ENCODE measurements at regions not wholly inside any gene's neighbourhood (a gene's known extent, or its start where the extent isn't known, plus 50 kb on each side); places are given as distances from the start of the nearest gene placed in this dataset.

DNA sequence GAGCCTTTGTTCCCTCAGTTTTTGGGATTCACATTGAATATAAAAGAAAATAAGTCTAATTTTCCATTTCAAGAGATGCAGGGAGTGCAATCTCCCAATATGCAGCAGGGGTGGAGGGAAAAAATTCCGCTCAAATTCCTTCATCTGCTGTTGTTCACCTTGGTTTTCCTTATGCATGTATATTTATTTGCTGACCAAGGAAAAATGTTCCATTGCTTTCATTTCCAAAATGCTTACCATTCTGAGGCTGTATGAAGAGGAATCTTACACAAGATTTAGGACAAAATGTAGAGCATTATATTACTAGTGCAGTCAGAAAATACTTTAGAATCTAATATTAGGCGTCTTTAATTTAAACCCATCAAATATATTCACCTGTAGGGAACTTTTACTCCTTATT, 863.9 kb downstream of the EPHA3 start:
- Mint-ChIP-seq H3K9me3 (peaks cover 15 to 22% of the 10 kb centered on the region in 2 donors), H3K27ac (no peak overlapping the region), H3K4me3 (no peak overlapping the region), H3K4me1 (no peaks in the 10 kb centered on the region), H3K27me3 (no peaks in the 10 kb centered on the region)
- no peak for DNase-seq
- ATAC-seq, result no peak

DNA sequence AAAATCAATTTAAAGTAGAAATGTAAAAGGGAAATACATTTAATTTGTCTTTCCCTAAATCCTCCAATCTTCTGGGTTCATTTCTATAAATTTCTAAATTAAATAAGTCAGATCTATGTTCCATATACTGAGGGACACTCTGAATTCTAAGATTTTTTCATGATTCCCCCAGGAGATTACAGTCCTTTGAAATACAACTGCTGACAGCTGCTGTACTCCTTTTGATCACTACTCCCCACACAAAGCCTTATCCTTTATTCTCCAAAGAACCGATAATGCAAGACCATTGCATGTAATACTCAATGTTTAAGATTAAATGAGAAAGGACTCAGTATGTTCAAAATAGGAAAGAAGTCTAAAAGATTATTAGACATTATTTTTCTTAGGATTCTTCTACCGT, 865.7 kb downstream of the EPHA3 start:
- Mint-ChIP-seq H3K4me3 (no peak overlapping the region), H3K27me3 (no peaks in the 10 kb centered on the region), H3K27ac (no peak overlapping the region), H3K4me1 (no peaks in the 10 kb centered on the region), H3K9me3 (peaks cover 10 to 16% of the 10 kb centered on the region in 2 donors)
- ATAC-seq (no peak), DNase-seq (no peak)

DNA sequence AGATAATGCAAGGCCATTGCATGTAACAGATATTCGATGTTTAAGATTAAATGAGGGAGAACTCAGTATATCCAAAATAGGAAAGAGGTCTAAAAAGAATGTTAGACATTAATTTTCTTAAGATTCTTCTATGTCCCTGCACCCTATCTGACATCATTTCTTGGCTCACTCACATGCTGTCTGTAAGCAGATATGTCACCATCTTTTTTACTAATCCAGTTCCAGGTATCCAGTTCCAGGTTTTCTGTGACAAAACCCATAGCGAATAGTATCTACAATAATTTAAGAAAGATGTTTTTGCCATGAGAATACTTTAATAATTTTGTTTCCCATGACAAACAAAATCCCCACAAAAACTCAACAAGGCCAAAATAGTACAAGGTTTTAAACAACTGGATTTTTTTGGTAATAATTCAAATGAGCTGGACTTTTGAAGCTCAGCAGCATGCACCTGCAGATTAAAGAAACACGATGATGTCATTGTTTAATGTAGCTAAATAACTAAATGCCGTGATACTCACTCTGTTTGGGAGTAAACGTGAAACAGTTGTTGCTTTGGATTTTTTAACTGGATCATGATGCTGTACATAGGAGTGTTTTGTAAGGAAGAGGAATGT, 867.6 kb downstream of the EPHA3 start:
- no peak for DNase-seq
- Mint-ChIP-seq H3K9me3 (peaks cover 9 to 14% of the 10 kb centered on the region in 2 donors), H3K4me1 (no peaks in the 10 kb centered on the region), H3K27ac (no peak overlapping the region), H3K27me3 (no peaks in the 10 kb centered on the region), H3K4me3 (no peak overlapping the region)
- ATAC-seq, result no peak

DNA sequence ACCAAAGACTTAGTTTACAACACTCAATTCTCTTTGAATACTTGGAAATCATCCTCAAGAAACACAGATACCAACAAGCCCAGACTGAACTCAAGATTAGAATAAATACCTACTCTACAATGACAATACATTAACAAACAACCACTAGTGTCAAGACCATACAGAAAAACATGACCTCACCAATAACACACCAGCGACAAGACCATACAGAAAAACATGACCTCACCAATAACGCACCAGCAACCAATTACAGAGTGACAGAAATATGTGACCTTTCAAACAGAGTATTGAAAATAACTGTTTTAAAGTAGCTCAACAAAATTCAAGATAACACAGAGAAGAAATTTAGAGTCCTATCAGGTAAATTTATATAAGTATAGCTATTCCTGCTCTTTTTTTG, 876.0 kb downstream of the EPHA3 start:
- H3K4me1 Mint-ChIP-seq, result no peaks in the 10 kb centered on the region
- H3K4me3 Mint-ChIP-seq, result no peak overlapping the region
- DNase-seq (no peak), ATAC-seq (no peak)
- no peaks in the 10 kb centered on the region for H3K27me3 Mint-ChIP-seq
- no peak overlapping the region for H3K27ac Mint-ChIP-seq
- peaks cover 32 to 38% of the 10 kb centered on the region in 2 donors for H3K9me3 Mint-ChIP-seq

DNA sequence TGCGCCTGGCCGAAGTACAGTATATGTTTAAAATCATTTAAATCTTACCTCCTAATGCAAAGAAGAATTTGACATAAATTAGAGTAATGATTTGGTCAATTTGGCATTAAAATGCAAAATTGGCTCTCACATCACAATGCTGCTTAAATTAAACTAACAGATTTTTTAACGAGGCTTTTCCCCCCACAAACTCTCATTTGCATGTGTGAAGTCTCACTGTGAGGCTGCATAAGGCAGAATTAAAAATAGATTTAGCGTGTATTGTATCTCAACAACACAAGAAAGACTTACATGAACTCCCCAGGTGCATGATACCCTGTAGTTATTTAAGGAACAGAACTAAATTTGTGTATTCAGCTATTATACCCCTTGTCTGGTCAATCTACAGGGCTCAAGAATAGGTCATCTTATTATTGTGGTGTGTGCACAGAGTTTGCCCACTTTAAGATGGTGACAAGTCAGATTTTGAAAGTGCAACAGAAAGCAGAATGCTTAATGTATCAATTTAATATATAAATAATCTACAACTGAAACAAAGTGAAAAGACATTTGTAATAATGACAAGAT, 897.9 kb downstream of the EPHA3 start:
- no peak for ATAC-seq
- Mint-ChIP-seq H3K9me3 (peaks cover 9 to 23% of the 10 kb centered on the region in 2 donors), H3K4me3 (no peak overlapping the region), H3K27me3 (no peaks in the 10 kb centered on the region), H3K4me1 (no peaks in the 10 kb centered on the region), H3K27ac (no peak overlapping the region)
- no peak for DNase-seq

DNA sequence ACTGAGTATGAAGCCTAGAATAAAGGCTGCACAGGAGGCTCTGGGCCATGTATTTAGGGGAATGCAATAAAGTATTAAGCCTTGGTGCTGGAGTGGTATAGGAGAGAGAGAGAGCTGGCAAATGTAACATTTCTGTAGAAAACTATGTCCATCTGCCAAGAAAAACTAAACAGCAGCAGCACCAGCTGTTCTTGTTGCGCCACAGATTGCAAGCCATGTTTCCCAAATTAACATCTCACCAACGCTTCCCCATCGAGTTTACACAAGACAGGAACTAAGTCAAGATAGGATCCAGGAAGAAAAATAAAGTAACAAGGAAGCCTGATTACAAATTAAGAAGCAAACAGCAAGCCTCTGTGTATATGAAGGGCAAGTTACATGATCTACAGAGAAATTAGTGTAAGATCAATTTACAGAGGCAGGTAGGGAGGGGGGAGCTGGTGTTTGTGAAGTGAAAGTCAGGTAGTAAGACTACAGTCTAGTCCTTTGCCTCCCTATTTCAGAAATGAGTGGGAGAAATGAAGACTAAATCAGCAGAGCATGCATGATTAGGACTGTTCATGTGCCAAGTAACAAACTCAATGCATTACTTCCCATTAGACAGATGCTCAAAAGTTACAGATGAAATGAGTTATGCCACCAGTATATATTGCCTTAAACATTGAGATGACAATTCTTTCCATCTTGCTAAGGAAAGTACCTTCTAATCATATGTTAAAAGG, 900.5 kb downstream of the EPHA3 start:
- Mint-ChIP-seq H3K27ac (no peak overlapping the region), H3K9me3 (peaks cover 9 to 24% of the 10 kb centered on the region in 2 donors), H3K4me1 (no peaks in the 10 kb centered on the region), H3K4me3 (no peak overlapping the region), H3K27me3 (no peaks in the 10 kb centered on the region)
- no peak for DNase-seq
- ATAC-seq, result no peak

DNA sequence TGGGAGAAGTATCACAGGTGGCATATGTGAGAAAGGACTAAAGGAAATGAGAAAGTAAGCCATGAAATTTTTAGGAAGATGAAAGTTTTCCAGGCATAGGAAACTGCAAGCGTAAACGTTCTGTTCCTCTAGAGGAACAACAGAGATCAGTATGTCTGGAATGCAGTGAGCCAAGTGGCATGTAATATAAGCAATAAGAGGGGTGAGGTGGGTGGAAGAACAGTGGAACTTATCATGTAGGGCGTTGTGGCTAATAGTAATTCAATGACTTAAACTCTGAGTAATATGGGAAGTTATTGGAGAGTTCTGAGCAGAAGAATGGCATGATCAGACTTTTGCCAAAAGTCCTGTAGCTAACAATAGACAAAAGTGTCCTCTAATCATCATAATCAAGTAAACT, 902.9 kb downstream of the EPHA3 start:
- DNase-seq (no peak), ATAC-seq (no peak)
- peaks cover 9 to 20% of the 10 kb centered on the region in 2 donors for H3K9me3 Mint-ChIP-seq
- no peak overlapping the region for H3K4me3 Mint-ChIP-seq
- H3K27ac Mint-ChIP-seq, result no peak overlapping the region
- H3K27me3 Mint-ChIP-seq, result no peaks in the 10 kb centered on the region
- H3K4me1 Mint-ChIP-seq, result no peaks in the 10 kb centered on the region

DNA sequence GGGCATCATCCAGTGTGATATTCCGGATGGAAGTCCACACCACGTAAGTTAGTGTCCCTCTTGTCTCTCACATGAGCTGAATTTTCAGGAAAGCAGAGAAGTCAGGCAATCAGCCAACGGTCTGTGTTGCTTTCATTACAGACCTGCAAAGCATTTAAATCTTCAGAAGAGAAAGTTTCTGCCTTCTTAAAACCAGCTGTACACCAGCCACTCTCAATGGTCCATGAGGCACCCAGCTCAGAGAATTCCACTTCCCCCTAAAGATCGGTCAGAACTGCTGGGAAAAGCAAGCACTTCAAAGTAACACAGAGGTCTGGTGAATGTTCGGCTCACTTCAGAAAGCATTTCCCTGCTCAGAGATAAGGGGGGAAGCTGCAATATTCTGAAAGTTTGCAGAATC, 903.7 kb downstream of the EPHA3 start:
- DNase-seq (no peak), ATAC-seq (no peak)
- Mint-ChIP-seq H3K27me3 (no peaks in the 10 kb centered on the region), H3K9me3 (peaks cover 9 to 20% of the 10 kb centered on the region in 2 donors), H3K27ac (no peak overlapping the region), H3K4me1 (no peaks in the 10 kb centered on the region), H3K4me3 (no peak overlapping the region)

DNA sequence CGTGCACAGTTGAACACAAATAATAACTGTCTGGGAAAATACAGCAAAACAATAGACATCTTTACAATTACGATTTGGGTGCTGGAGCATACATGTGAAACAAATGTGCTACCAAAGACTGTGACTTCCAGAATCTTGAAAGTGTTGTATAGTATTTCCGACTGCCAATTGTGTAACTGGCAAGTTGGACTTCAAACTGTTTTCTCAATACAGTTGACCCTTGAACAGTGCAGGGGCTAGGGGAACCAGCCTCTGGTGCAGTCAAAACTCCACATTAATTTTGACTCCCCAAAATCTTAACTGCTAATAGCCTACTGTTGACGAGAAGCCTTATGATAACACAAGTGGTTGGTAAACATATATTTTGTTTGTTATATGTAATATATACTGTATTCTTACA, 904.2 kb downstream of the EPHA3 start:
- peaks cover 9 to 20% of the 10 kb centered on the region in 2 donors for H3K9me3 Mint-ChIP-seq
- DNase-seq (no peak), ATAC-seq (no peak)
- no peak overlapping the region for H3K27ac Mint-ChIP-seq
- no peaks in the 10 kb centered on the region for H3K4me1 Mint-ChIP-seq
- no peak overlapping the region for H3K4me3 Mint-ChIP-seq
- no peaks in the 10 kb centered on the region for H3K27me3 Mint-ChIP-seq

DNA sequence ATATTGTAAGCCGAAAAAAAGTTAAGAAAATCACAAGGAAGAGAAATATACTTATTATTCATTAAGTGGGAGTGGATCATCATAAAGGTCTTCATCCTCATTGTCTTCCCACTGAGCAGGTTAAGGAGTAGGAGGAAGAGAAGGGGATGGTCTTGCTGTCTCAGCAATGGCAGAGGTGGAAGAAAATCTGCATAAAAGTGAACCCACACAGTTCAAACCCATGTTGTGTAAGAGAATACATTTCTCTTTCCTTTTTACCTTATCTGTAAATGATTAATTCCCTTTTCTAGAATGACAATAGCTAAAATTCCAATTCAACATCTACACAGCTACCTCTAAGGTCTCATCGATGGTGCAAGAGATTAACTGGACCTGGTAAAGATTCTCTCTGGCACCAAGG, 904.6 kb downstream of the EPHA3 start:
- Mint-ChIP-seq H3K27ac (no peak overlapping the region), H3K9me3 (peaks cover 9 to 19% of the 10 kb centered on the region in 2 donors), H3K27me3 (no peaks in the 10 kb centered on the region), H3K4me3 (no peak overlapping the region), H3K4me1 (no peaks in the 10 kb centered on the region)
- ATAC-seq (no peak), DNase-seq (no peak)

DNA sequence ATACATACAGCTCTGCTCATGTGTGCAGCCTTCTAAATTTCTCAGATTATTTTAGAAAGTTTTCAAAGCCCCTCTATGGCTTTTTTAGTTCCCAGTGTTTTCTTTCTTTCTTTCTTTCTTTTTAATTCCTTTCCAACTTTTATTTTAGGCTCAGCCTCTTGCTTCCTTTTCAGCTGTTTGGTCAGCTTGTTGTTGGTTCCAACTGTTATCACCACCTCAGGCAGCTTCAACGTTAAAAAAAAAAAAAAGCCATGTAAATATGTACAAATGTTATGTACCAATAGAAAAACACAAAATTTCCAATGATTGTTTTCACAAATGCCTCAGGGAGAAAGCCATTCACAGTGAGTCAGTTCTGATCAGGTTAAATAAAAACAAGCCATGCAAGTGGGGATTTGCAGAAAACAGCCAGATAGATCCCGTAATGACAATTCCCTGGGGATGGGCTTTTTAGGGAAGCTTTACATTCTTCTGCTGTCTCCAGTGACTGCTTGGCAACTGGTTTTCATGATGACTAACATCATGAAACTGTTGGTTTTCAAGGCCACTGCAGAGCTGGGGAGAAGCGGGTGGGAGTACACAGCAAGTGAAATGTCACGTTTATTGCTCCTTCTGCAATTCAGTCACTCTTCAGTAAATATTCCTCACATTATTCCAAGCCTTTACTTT, 908.4 kb downstream of the EPHA3 start:
- H3K4me3 Mint-ChIP-seq, result no peak overlapping the region
- H3K9me3 Mint-ChIP-seq, result peaks cover 0 to 7% of the 10 kb centered on the region in 2 donors
- H3K27me3 Mint-ChIP-seq, result no peaks in the 10 kb centered on the region
- H3K4me1 Mint-ChIP-seq, result no peaks in the 10 kb centered on the region
- DNase-seq (no peak), ATAC-seq (no peak)
- H3K27ac Mint-ChIP-seq, result no peak overlapping the region

DNA sequence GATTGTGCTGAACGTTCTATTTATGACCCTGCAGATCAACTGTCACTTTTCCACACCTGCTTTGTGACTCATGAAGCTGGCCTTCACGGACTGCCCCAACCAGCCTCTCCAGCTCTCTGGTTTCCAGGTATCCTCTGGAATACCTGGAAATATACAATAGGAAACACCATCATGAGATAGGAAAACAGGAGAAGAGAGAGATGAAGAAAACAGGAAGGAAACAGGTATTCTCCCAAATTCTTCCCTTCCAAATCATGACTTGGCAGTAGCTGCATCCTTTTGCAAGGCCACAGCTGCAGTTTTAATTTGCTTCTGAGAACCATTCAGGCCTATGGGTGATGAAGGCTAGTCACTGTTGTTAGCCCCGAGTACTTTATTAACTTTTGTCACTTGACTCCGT, 909.1 kb downstream of the EPHA3 start:
- ATAC-seq (no peak), DNase-seq (no peak)
- H3K4me1 Mint-ChIP-seq, result no peaks in the 10 kb centered on the region
- no peak overlapping the region for H3K4me3 Mint-ChIP-seq
- H3K9me3 Mint-ChIP-seq, result peaks cover 0 to 7% of the 10 kb centered on the region in 2 donors
- H3K27ac Mint-ChIP-seq, result no peak overlapping the region
- H3K27me3 Mint-ChIP-seq, result no peaks in the 10 kb centered on the region

DNA sequence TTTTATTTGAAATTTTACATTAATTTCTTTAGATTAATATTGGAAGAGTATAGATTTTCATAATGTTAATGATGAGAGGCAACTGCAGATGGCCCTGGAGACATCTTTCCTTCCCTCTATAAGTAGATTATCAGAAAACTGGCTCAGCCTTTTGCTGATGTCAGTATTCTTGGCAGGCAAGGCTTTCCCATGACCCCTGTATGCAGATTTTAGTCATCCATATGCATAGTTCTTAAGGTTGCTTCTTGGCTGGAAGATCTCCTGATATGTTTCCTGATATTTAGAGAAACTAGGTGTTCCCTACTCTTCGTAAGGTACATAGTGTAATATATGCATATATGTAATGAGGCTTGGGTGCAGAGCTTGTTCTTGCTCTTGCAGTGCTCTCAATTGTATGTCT, 911.4 kb downstream of the EPHA3 start:
- Mint-ChIP-seq H3K4me1 (no peaks in the 10 kb centered on the region), H3K9me3 (peaks cover 0 to 6% of the 10 kb centered on the region in 2 donors), H3K4me3 (no peak overlapping the region), H3K27me3 (no peaks in the 10 kb centered on the region), H3K27ac (no peak overlapping the region)
- DNase-seq (no peak), ATAC-seq (no peak)

DNA sequence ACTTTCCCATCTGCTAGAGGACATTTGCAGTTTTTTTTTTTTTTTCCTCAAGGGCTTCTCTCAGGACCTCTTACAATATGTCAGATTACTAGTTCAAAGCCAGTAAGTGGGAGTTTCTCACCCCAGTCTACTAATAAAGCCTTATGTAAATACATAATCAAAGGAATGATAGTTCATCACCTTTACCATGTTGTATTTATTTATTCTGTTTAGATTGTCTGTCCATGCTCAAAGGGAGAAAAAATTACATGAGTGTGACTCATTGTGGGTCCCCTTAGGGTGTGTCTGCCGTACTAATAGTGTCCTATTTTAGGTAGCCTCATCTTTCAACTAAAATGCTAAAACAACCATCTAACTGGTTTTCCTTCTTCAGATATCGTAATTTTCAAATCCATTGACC, 917.6 kb downstream of the EPHA3 start:
- no peak for ATAC-seq
- no peaks in the 10 kb centered on the region for H3K4me1 Mint-ChIP-seq
- no peak overlapping the region for H3K4me3 Mint-ChIP-seq
- H3K27me3 Mint-ChIP-seq, result no peaks in the 10 kb centered on the region
- no peak for DNase-seq
- no peak overlapping the region for H3K27ac Mint-ChIP-seq
- H3K9me3 Mint-ChIP-seq, result peaks cover 4 to 18% of the 10 kb centered on the region in 2 donors

DNA sequence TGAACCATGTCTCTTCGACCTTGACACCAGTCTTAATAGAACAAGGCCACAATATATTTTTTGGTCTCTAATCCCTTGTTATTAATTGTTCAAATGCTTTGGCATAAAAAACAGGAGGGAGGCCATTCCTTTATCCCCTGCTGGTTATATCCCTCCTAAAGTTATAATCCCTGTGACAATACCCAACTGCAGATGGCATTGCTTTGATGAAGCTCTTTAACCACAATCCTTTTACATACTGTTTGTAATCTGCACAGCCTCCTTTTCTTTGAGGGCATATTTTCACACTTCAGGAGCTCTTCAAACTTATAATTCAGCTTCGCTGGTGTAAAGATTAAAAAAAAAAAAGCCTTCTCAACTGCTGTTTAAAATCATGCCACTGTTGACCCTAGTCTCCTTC, 919.0 kb downstream of the EPHA3 start:
- Mint-ChIP-seq H3K4me3 (no peak overlapping the region), H3K27me3 (no peaks in the 10 kb centered on the region), H3K9me3 (peaks cover 4 to 18% of the 10 kb centered on the region in 2 donors), H3K4me1 (no peaks in the 10 kb centered on the region), H3K27ac (peak overlapping the region in 1 of 2 donors; percentile 42)
- DNase-seq, result no peak
- no peak for ATAC-seq

DNA sequence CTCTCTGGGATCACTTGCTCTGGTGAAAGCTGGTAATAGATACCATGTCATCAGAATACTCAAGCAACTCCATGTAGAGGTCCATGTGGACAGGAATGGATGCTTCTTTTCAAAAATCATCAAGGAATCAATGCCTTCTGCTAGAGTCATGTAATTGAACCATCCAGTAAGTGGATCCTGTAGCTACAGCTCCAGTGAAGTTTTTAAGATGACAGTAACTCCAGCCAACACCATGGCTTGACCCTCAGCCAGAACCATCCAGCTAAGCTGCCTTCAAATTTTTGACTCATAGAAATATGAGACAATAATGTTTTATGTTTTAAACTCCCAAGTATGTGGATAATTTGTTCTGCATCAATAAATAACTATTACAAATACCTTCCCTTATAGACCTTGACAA, 923.7 kb downstream of the EPHA3 start:
- Mint-ChIP-seq H3K27me3 (no peaks in the 10 kb centered on the region), H3K4me1 (no peaks in the 10 kb centered on the region), H3K9me3 (peaks cover 7 to 11% of the 10 kb centered on the region in 2 donors), H3K4me3 (no peak overlapping the region), H3K27ac (no peak overlapping the region)
- ATAC-seq (no peak), DNase-seq (no peak)
